Common myeloid progenitor, CD34-positive (primary cell): ENCODE measurements at regions not wholly inside any gene's neighbourhood (a gene's known extent, or its start where the extent isn't known, plus 50 kb on each side); places are given as distances from the start of the nearest gene placed in this dataset.

Experiments
- CTCF ChIA-PET: fragments of 350-600 bp; sonication (Branson Sonifier 250); formaldehyde crosslinking; loops from one replicate; lab custom pipeline; 2021; ENCODE audit warnings: antibody characterized with exemption; lab: Charles Lee
- POLR2A ChIA-PET: fragments of 350-600 bp; sonication (Branson Sonifier 250); formaldehyde crosslinking; loops from one replicate; lab custom pipeline; 2021; ENCODE audit warnings: antibody characterized with exemption; lab: Charles Lee
- DNase-seq, 3 donors: peaks; one replicate each; pipeline versions ENCODE4 v3.0.0 to v3.0.0-alpha.2; 2013
- H3K27ac ChIP-seq, 2 experiments: 1 replicate in 1 of 2; 2 replicates in 1 of 2; pipeline ENCODE4 v1.7.0; 2013; ENCODE audit warnings: inconsistent platforms in 2 of 2, low read length in 2 of 2, mild to moderate bottlenecking in 2 of 2, low read depth in 1 of 2, moderate library complexity in 1 of 2; ENCODE audit not compliant: severe bottlenecking in 2 of 2, insufficient read depth in 1 of 2, poor library complexity in 1 of 2
- H3K27me3 ChIP-seq, 5 experiments: replicated peaks in 2 of 5; 1 replicate in 3 of 5; 2 replicates in 2 of 5; pipeline versions ENCODE4 v1.6.1 to v1.7.0; 2013; ENCODE audit warnings: low read length in 4 of 5, mild to moderate bottlenecking in 2 of 5, moderate library complexity in 2 of 5, inconsistent platforms in 1 of 5; ENCODE audit not compliant: insufficient read depth in 5 of 5, control insufficient read depth in 4 of 5
- H3K36me3 ChIP-seq, 4 experiments: 1 replicate in 2 of 4; 2 replicates in 2 of 4; pipeline versions ENCODE4 v1.6.1 to v1.7.0; 2013; ENCODE audit warnings: low read length in 3 of 4, control low read depth in 1 of 4, mild to moderate bottlenecking in 1 of 4; ENCODE audit not compliant: control insufficient read depth in 4 of 4, insufficient read depth in 4 of 4
- H3K4me1 ChIP-seq, 4 experiments: 1 replicate in 3 of 4; 2 replicates in 1 of 4; pipeline versions ENCODE4 v1.6.1 to v1.7.1; 2013; ENCODE audit warnings: low read length in 3 of 4, mild to moderate bottlenecking in 3 of 4, control low read depth in 1 of 4, inconsistent platforms in 1 of 4, moderate library complexity in 1 of 4; ENCODE audit not compliant: control insufficient read depth in 4 of 4, insufficient read depth in 4 of 4; ENCODE audit errors: control extremely low read depth in 1 of 4
- H3K4me3 ChIP-seq, 7 experiments: 1 replicate in 4 of 7; 2 replicates in 3 of 7; pipeline versions ENCODE4 v1.5.1 to v1.7.0; 2013; ENCODE audit warnings: mild to moderate bottlenecking in 7 of 7, low read length in 6 of 7, moderate library complexity in 6 of 7, inconsistent platforms in 2 of 7, low read depth in 2 of 7, control low read depth in 1 of 7; ENCODE audit not compliant: insufficient read depth in 4 of 7, control insufficient read depth in 1 of 7; ENCODE audit errors: extremely low read depth in 1 of 7
- H3K9me3 ChIP-seq, 5 experiments: 1 replicate in 4 of 5; 2 replicates in 1 of 5; pipeline versions ENCODE4 v1.6.1 to v1.7.1; 2013; ENCODE audit warnings: low read length in 4 of 5, mild to moderate bottlenecking in 2 of 5, inconsistent platforms in 1 of 5, low read depth in 1 of 5, moderate library complexity in 1 of 5; ENCODE audit not compliant: control insufficient read depth in 4 of 5, insufficient read depth in 2 of 5; ENCODE audit errors: control extremely low read depth in 1 of 5
- WGBS: methylation state at CpG from one replicate; pipeline ENCODE4 v1.1.5; 2013; ENCODE audit not compliant: insufficient coverage; 5-methylcytosine and 5-hydroxymethylcytosine counted together

DNA sequence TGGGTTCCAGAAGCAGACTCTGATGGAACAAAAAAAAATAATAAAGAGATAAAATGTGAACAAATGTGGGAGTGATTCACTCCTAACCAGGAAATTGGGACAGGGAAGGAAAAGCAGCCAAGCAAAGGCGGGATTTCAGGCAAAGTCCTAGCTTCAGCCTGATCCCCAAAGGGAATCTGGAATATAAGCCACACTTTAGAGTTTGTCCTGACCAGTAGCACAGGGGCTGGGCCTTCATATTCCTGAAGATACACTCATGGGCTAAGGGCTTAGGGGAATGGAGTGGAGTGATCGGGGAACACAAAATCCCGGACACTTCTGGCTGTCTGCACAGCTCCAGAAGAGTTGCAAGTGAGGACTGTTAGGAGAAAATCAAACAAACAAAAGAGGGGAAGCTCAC is 135.0 kb upstream of the COL8A1 start:
- no peaks in the 10 kb centered on the region for H3K4me1 ChIP-seq
- no peaks in the 10 kb centered on the region for H3K36me3 ChIP-seq
- peaks cover 0 to 22% (median 4%) of the 10 kb centered on the region in 5 experiments for H3K27me3 ChIP-seq
- WGBS = 94% methylated on average over 3 of the region's 3 CpGs
- no peak overlapping the region for H3K27ac ChIP-seq
- CTCF ChIA-PET = interaction anchor here (1.4 kb wide), 1 partner anchor 20 kb away, joined by 4 read pairs; no protein-coding TSS in a partner anchor
- H3K9me3 ChIP-seq = no peaks in the 10 kb centered on the region
- no peak overlapping the region for H3K4me3 ChIP-seq
- no peak for DNase-seq
- POLR2A ChIA-PET = interaction anchor here (0.7 kb wide), 1 partner anchor 30 kb away, joined by 3 read pairs; no protein-coding TSS in a partner anchor

- DNase-seq = no peak
- WGBS = no CpG with 5 or more reads among the region's 1 CpG
- ChIA-PET CTCF (interaction anchor here (1.4 kb wide), 1 partner anchor 19 kb away, joined by 4 read pairs; no protein-coding TSS in a partner anchor), POLR2A (interaction anchor here (0.7 kb wide), 1 partner anchor 31 kb away, joined by 3 read pairs; no protein-coding TSS in a partner anchor)
- Histone ChIP-seq H3K9me3 (no peaks in the 10 kb centered on the region), H3K36me3 (no peaks in the 10 kb centered on the region), H3K27ac (no peak overlapping the region), H3K27me3 (peaks cover 0 to 20% (median 4%) of the 10 kb centered on the region in 5 experiments), H3K4me3 (no peak overlapping the region), H3K4me1 (no peaks in the 10 kb centered on the region)
These were observed 135.5 kb upstream of the COL8A1 start for GRCh38 chr3:99502871-99503270.

DNA sequence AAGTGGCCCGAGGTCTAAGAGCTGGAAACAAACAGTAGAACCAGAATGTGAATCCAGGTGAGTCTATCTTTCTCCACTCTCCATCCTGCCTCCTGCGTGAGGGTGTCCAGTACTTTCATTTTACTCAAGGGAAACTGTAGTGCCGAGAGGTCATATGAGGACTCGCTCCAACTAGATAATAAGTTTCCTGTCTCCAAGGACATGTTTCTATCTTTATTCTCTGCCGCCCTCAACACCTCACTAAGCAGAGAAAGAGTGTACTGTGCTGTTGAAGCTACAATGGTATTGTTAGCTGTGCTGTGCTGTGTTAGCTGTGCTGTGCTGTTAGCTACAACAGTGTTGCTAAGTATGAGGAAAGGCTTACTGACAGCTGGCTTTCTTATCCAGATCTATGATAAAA is 137.9 kb upstream of the COL8A1 start:
- 100% methylated on average over 3 of the region's 5 CpGs for whole genome bisulfite sequencing
- Histone ChIP-seq H3K27me3 (peaks cover 0 to 17% (median 5%) of the 10 kb centered on the region in 5 experiments), H3K4me3 (no peak overlapping the region), H3K27ac (no peak overlapping the region), H3K9me3 (peaks cover 0 to 2% (median 0%) of the 10 kb centered on the region in 5 experiments), H3K4me1 (no peaks in the 10 kb centered on the region), H3K36me3 (no peaks in the 10 kb centered on the region)
- POLR2A ChIA-PET = no interaction called here
- CTCF ChIA-PET = interaction anchor here (0.7 to 2.4 kb wide), 7 partner anchors 12 to 253 kb away, joined by 3 to 12 read pairs (median 5); no protein-coding TSS in a partner anchor
- no peak for DNase-seq

GRCh38 chr3:99499235-99500158 is 138.9 kb upstream of the COL8A1 start:
- POLR2A ChIA-PET = no interaction called here
- DNase-seq = peak; percentile 34 to 63 (median 49)

GRCh38 chr3:99498550-99499234 is 139.7 kb upstream of the COL8A1 start:
- Histone ChIP-seq H3K4me1 (no peaks in the 10 kb centered on the region), H3K27ac (no peak overlapping the region), H3K9me3 (peaks cover 0 to 2% (median 0%) of the 10 kb centered on the region in 5 experiments), H3K27me3 (peaks cover 0 to 18% (median 5%) of the 10 kb centered on the region in 5 experiments), H3K36me3 (no peaks in the 10 kb centered on the region), H3K4me3 (no peak overlapping the region)
- DNase-seq = no peak
- ChIA-PET POLR2A (no interaction called here), CTCF (interaction anchor here (0.7 to 2.6 kb wide), 14 partner anchors 8 to 256 kb away, joined by 3 to 17 read pairs (median 4); no protein-coding TSS in a partner anchor)
- WGBS = 94% methylated on average over 3 of the region's 8 CpGs

More at GRCh38 chr3:99499235-99500158, 138.9 kb upstream of the COL8A1 start:
- Histone ChIP-seq H3K36me3 (no peaks in the 10 kb centered on the region), H3K27me3 (peaks cover 0 to 18% (median 5%) of the 10 kb centered on the region in 5 experiments), H3K4me3 (no peak overlapping the region), H3K27ac (no peak overlapping the region), H3K4me1 (no peaks in the 10 kb centered on the region), H3K9me3 (peaks cover 0 to 2% (median 0%) of the 10 kb centered on the region in 5 experiments)
- CTCF ChIA-PET = interaction anchor here (0.7 to 2.6 kb wide), 14 partner anchors 8 to 255 kb away, joined by 3 to 17 read pairs (median 4); no protein-coding TSS in a partner anchor
- WGBS = 62% methylated on average over 4 of the region's 4 CpGs

GRCh38 chr3:99487894-99488293 is 150.5 kb upstream of the COL8A1 start:
- no peak for DNase-seq
- H3K4me3 ChIP-seq = no peak overlapping the region
- no peak overlapping the region for H3K27ac ChIP-seq
- ChIA-PET CTCF (interaction anchor here (1.0 to 1.8 kb wide), 4 partner anchors 10 to 271 kb away, joined by 3 to 4 read pairs (median 4); no protein-coding TSS in a partner anchor), POLR2A (no interaction called here)
- H3K36me3 ChIP-seq = no peaks in the 10 kb centered on the region
- H3K27me3 ChIP-seq = peaks cover 0 to 21% (median 9%) of the 10 kb centered on the region in 5 experiments
- peaks cover 3 to 16% (median 8%) of the 10 kb centered on the region in 4 experiments for H3K4me1 ChIP-seq
- H3K9me3 ChIP-seq = peaks cover 3 to 43% (median 12%) of the 10 kb centered on the region in 5 experiments
- no CpG with 5 or more reads among the region's 1 CpG for WGBS
